IMR-90 (cell line): ENCODE measurements at regions not wholly inside any gene's neighbourhood (a gene's known extent, or its start where the extent isn't known, plus 50 kb on each side); places are given as distances from the start of the nearest gene placed in this dataset.
A peak's percentile ranks its signal among the peaks of the same experiment; 100 is the strongest.

Experiments used
- ATAC-seq: fragments of 200-7000 bp; cut with Tn5 transposase; 2 replicates; pipeline ENCODE4 v1.9.1; 2020; ENCODE audit warnings: low read depth, mild to moderate bottlenecking, moderate library complexity
- BruUV-seq: library from RNA; stranded (reverse); fragments of 400-500 nt; replicated peaks from 2 replicates; lab custom pipeline; 2021; lab: Mats Ljungman, UMichigan
- CTCF ChIA-PET: fragments of 300-600 bp; formaldehyde crosslinking; extraction: SDS; loops from one replicate; lab custom pipeline; 2021; ENCODE audit warnings: antibody characterized with exemption; lab: Yijun Ruan, JAX
- POLR2A ChIA-PET: fragments of 300-600 bp; sonication (Branson Sonifier 250); formaldehyde crosslinking; loops from one replicate; lab custom pipeline; 2022; ENCODE audit warnings: antibody characterized with exemption; ENCODE audit not compliant: unreplicated experiment; lab: Charles Lee
- DNase-seq: peaks from one replicate; pipeline ENCODE4 v3.0.0; 2013
- H2AFZ ChIP-seq: replicated peaks from 2 replicates; pipeline ENCODE3; 2013; ENCODE audit warnings: low read length, mild to moderate bottlenecking; ENCODE audit not compliant: poor library complexity
- H2AK5ac ChIP-seq: 2 replicates; pipeline ENCODE4 v1.6.1; 2013; ENCODE audit warnings: low read depth, low read length, inconsistent platforms
- H2AK9ac ChIP-seq: replicated peaks from 2 replicates; pipeline ENCODE3; 2013; ENCODE audit warnings: mild to moderate bottlenecking, low read depth, low read length, moderate library complexity; ENCODE audit not compliant: poor library complexity
- H2BK120ac ChIP-seq: 2 replicates; pipeline ENCODE4 v1.6.1; 2013; ENCODE audit warnings: low read depth, low read length, inconsistent platforms
- H2BK15ac ChIP-seq: 3 replicates; pipeline ENCODE4 v1.6.1; 2013; ENCODE audit warnings: low read depth, low read length, inconsistent platforms
- H2BK20ac ChIP-seq: 2 replicates; pipeline ENCODE4 v1.6.1; 2013; ENCODE audit warnings: low read depth, mild to moderate bottlenecking, inconsistent platforms, low read length, moderate library complexity
- H2BK5ac ChIP-seq: 2 replicates; pipeline ENCODE4 v1.6.1; 2013; ENCODE audit warnings: mild to moderate bottlenecking, low read depth, low read length, inconsistent platforms; ENCODE audit not compliant: poor library complexity, severe bottlenecking
- H3K14ac ChIP-seq: replicated peaks from 2 replicates; pipeline ENCODE4 v1.6.1; 2013; ENCODE audit warnings: low read depth, low read length, inconsistent platforms
- H3K18ac ChIP-seq: 2 replicates; pipeline ENCODE4 v1.6.1; 2013; ENCODE audit warnings: low read depth, low read length, control low read depth
- H3K23ac ChIP-seq: 2 replicates; pipeline ENCODE4 v1.6.1; 2013; ENCODE audit warnings: low read depth, low read length, inconsistent platforms
- H3K27ac ChIP-seq: 2 replicates; pipeline ENCODE4 v1.5.1; 2013; ENCODE audit warnings: mild to moderate bottlenecking, control low read depth, low read length; ENCODE audit not compliant: insufficient read depth
- H3K27me3 ChIP-seq: 2 replicates; pipeline ENCODE4 v1.6.1; 2013; ENCODE audit warnings: low read length; ENCODE audit not compliant: control insufficient read depth, insufficient read depth
- H3K36me3 ChIP-seq: 2 replicates; pipeline ENCODE4 v1.6.1; 2013; ENCODE audit warnings: low read length, mixed read lengths; ENCODE audit not compliant: control insufficient read depth, insufficient read depth
- H3K4ac ChIP-seq: 2 replicates; pipeline ENCODE4 v1.6.1; 2013; ENCODE audit warnings: low read depth, low read length, inconsistent platforms
- H3K4me1 ChIP-seq: 2 replicates; pipeline ENCODE4 v1.6.1; 2013; ENCODE audit warnings: low read length, mixed read lengths; ENCODE audit not compliant: control insufficient read depth, insufficient read depth
- H3K4me2 ChIP-seq: 2 replicates; pipeline ENCODE4 v1.6.1; 2013; ENCODE audit warnings: low read depth, mild to moderate bottlenecking, control low read depth, low read length, moderate library complexity
- H3K4me3 ChIP-seq: 2 replicates; pipeline ENCODE4 v1.5.1; 2013; ENCODE audit warnings: low read depth, mild to moderate bottlenecking, control low read depth, low read length, moderate library complexity; ENCODE audit not compliant: insufficient read depth
- H3K56ac ChIP-seq: 2 replicates; pipeline ENCODE4 v1.6.1; 2013; ENCODE audit warnings: low read length, inconsistent platforms; ENCODE audit not compliant: insufficient read depth; ENCODE audit errors: extremely low read depth
- H3K79me1 ChIP-seq, 2 experiments: 2 replicates each; pipeline ENCODE4 v1.6.1; 2013; ENCODE audit warnings: low read length in 2 of 2, inconsistent platforms in 1 of 2, low read depth in 1 of 2
- H3K9ac ChIP-seq: 2 replicates; pipeline ENCODE4 v1.6.1; 2013; ENCODE audit warnings: low read depth, low read length, control low read depth
- H3K9me1 ChIP-seq: 2 replicates; pipeline ENCODE4 v1.6.1; 2013; ENCODE audit warnings: low read length, inconsistent platforms; ENCODE audit not compliant: insufficient read depth
- H3K9me3 ChIP-seq: 2 replicates; pipeline ENCODE4 v1.6.1; 2013; ENCODE audit warnings: low read length; ENCODE audit not compliant: control insufficient read depth, insufficient read depth
- H4K20me1 ChIP-seq: 2 replicates; pipeline ENCODE4 v1.6.1; 2013; ENCODE audit warnings: low read length, inconsistent platforms; ENCODE audit not compliant: insufficient read depth
- H4K5ac ChIP-seq: 2 replicates; pipeline ENCODE4 v1.6.1; 2013; ENCODE audit warnings: mild to moderate bottlenecking, low read depth, low read length, control low read depth
- H4K8ac ChIP-seq, 2 experiments: 2 replicates each; pipeline ENCODE4 v1.6.1; 2013; ENCODE audit warnings: low read depth in 2 of 2, low read length in 2 of 2, control low read depth in 1 of 2, inconsistent platforms in 1 of 2
- H4K91ac ChIP-seq: 2 replicates; pipeline ENCODE4 v1.6.1; 2013; ENCODE audit warnings: low read depth, low read length, inconsistent platforms; ENCODE audit not compliant: insufficient read depth
- BHLHE40 ChIP-seq: fragments of 150-350 bp; IDR thresholded peaks from 2 replicates; pipeline ENCODE4 v1.6.1; 2016; ENCODE audit warnings: mild to moderate bottlenecking, low read depth, low read length
- CEBPB ChIP-seq: IDR thresholded peaks from 2 replicates; pipeline ENCODE4 v1.6.1; 2012; ENCODE audit warnings: low read depth, low read length, improper control_type of control experiment
- CHD1 ChIP-seq: IDR thresholded peaks from 2 replicates; pipeline ENCODE4 v1.6.1; 2012; ENCODE audit warnings: low read depth, low read length, improper control_type of control experiment
- FOS ChIP-seq: fragments of 150-350 bp; IDR thresholded peaks from 2 replicates; pipeline ENCODE4 v1.6.1; 2016; ENCODE audit warnings: low read depth, low read length
- MAFK ChIP-seq: IDR thresholded peaks from 2 replicates; pipeline ENCODE4 v1.6.1; 2012; ENCODE audit warnings: low read depth, low read length, improper control_type of control experiment
- MAZ ChIP-seq: IDR thresholded peaks from 2 replicates; pipeline ENCODE4 v1.6.1; 2012; ENCODE audit warnings: low read depth, mild to moderate bottlenecking, low read length, improper control_type of control experiment, moderate library complexity, borderline replicate concordance
- MXI1 ChIP-seq: IDR thresholded peaks from 2 replicates; pipeline ENCODE4 v1.6.1; 2012; ENCODE audit warnings: low read depth, mild to moderate bottlenecking, low read length, moderate library complexity, borderline replicate concordance
- NFE2L2 ChIP-seq: fragments of 150-350 bp; IDR thresholded peaks from 2 replicates; pipeline ENCODE4 v1.6.1; 2016; ENCODE audit warnings: low read depth, mild to moderate bottlenecking, low read length
- RAD21 ChIP-seq: IDR thresholded peaks from 2 replicates; pipeline ENCODE4 v1.6.1; 2012; ENCODE audit warnings: low read length, improper control_type of control experiment
- RCOR1 ChIP-seq: IDR thresholded peaks from 2 replicates; pipeline ENCODE4 v1.6.1; 2012; ENCODE audit warnings: mild to moderate bottlenecking, low read length, improper control_type of control experiment; ENCODE audit not compliant: insufficient replicate concordance
- RFX5 ChIP-seq: IDR thresholded peaks from 2 replicates; pipeline ENCODE4 v1.8.0; 2012; ENCODE audit warnings: low read depth, mild to moderate bottlenecking, low read length, moderate library complexity
- SMC3 ChIP-seq: fragments of 150-350 bp; IDR thresholded peaks from 2 replicates; pipeline ENCODE4 v1.6.1; 2016; ENCODE audit warnings: low read depth, mild to moderate bottlenecking, antibody characterized with exemption, low read length, moderate library complexity
- WGBS, 2 experiments: methylation state at CpG; one replicate each; pipeline versions ENCODE4 v1.1.5 to v1.1.7; 2013; ENCODE audit warnings: missing lambda C conversion rate in 2 of 2; ENCODE audit not compliant: insufficient read length in 1 of 2; ENCODE audit errors: extremely low coverage in 2 of 2; 5-methylcytosine and 5-hydroxymethylcytosine counted together
- dilution Hi-C: fragments of 300-500 bp; cut with HindIII; formaldehyde crosslinking; loops from one replicate; pipeline ENCODE4 v1.14.3; 2018; ENCODE audit warnings: low sequenced_read_pairs; ENCODE audit not compliant: unreplicated experiment
- in situ Hi-C: fragments of 300-500 bp; cut with MboI; formaldehyde crosslinking; loops from 3 replicates; pipeline ENCODE4 v1.14.3; 2019; ENCODE audit warnings: low sequenced_read_pairs, inconsistent platforms, mixed read lengths
- intact Hi-C: fragments of 100-400 bp; cut with micrococcal nuclease; formaldehyde crosslinking; loops from 2 replicates; pipeline ENCODE4 v1.10.0; 2022
- TF ChIP-seq, protein P1 (sequence below): fragments of 150-350 bp; IDR thresholded peaks from 2 replicates; pipeline ENCODE4 v1.6.1; 2017; ENCODE audit warnings: mild to moderate bottlenecking, antibody characterized with exemption, low read length, low read depth
- TF ChIP-seq, protein P2 (sequence below): conservative IDR thresholded peaks from 2 replicates; pipeline ENCODE4 v1.5.1; 2012; ENCODE audit warnings: mild to moderate bottlenecking, low read depth, low read length, improper control_type of control experiment
- TF ChIP-seq, protein P3 (sequence below): fragments of 150-350 bp; IDR thresholded peaks from 2 replicates; pipeline ENCODE4 v1.6.1; 2016; ENCODE audit warnings: low read depth, mild to moderate bottlenecking, low read length, moderate library complexity, borderline replicate concordance

DNA sequence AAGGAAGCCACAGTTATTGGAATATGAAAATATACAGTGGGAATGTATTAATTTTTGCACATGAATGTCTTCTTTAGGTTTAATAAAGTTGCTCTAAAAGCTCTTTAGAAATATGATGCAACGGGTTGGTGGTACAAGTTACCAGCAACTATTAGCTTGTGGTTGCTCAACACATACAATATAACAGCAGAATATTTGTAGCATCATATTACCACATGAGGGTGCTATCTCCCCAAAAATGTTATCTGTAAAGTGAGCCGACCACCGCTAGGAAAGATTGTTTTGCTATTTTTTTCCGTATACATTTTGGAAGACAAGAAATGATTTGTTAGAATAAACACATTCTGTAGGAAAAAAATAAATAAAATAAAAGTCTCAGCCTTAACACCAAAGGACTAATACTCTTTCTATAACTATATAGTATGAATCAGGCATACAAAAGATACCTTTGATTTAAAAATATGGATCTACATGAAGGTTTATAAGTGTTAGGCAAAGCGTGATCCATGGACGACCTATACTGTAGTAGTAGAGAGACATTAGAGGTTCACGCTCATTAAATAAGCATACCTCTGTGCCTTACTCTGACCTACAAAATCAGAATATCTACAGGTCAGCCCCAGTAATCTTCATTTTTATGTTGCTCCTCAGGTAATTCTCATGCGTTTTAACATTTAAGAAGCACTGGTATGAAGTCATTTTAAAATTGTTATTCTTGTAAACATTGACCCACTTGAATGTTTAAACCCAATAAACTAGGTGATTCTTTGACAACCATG is 1110.6 kb upstream of the ACVR2A start:
- Histone ChIP-seq H4K8ac (no peak overlapping the region), H3K27me3 (no peaks in the 10 kb centered on the region), H3K9me1 (no peaks in the 10 kb centered on the region), H3K4me2 (no peak overlapping the region), H2AK5ac (no peak overlapping the region), H4K20me1 (no peaks in the 10 kb centered on the region), H2BK15ac (no peak overlapping the region), H4K91ac (no peak overlapping the region), H2BK5ac (no peak overlapping the region), H3K14ac (no peak overlapping the region), H3K23ac (no peak overlapping the region), H3K36me3 (no peaks in the 10 kb centered on the region), H3K4ac (no peak overlapping the region), H4K5ac (no peak overlapping the region), H3K4me3 (no peak overlapping the region), H2AK9ac (no peak overlapping the region), H3K27ac (no peak overlapping the region), H3K9me3 (no peaks in the 10 kb centered on the region), H2BK20ac (no peak overlapping the region), H2AFZ (no peak overlapping the region), H3K56ac (no peak overlapping the region), H3K4me1 (no peaks in the 10 kb centered on the region), H3K9ac (no peak overlapping the region), H3K18ac (no peak overlapping the region), H3K79me1 (no peaks in the 10 kb centered on the region), H2BK120ac (no peak overlapping the region)
- ChIA-PET POLR2A (no interaction called here), CTCF (interaction anchor here (0.7 kb wide), 1 partner anchor 21 kb away, joined by 4 read pairs; no protein-coding TSS in a partner anchor)
- BruUV-seq: no TSS peak
- ATAC-seq (peak; percentile 83), DNase-seq (peak; percentile 41)
- dilution Hi-C loops: no loop called here
- in situ Hi-C loops: no loop called here
- intact Hi-C loops: loop anchor here (1.0 to 5.0 kb wide), 2 partner anchors 598 to 1177 kb away; no protein-coding TSS in a partner anchor
- WGBS, 2 experiments: no CpG with 5 or more reads among the region's 8 CpGs
- TF ChIP-seq NFE2L2 (no peak), MAFK (no peak), RAD21 (peak; percentile 51), MAZ (no peak), CEBPB (peak; percentile 90), FOS (no peak), SMC3 (peak; percentile 38; the same call in 1 of the 2 replicates), CHD1 (no peak), MXI1 (no peak), RCOR1 (no peak), RFX5 (no peak), BHLHE40 (no peak)
- TF ChIP-seq, protein P1, sequence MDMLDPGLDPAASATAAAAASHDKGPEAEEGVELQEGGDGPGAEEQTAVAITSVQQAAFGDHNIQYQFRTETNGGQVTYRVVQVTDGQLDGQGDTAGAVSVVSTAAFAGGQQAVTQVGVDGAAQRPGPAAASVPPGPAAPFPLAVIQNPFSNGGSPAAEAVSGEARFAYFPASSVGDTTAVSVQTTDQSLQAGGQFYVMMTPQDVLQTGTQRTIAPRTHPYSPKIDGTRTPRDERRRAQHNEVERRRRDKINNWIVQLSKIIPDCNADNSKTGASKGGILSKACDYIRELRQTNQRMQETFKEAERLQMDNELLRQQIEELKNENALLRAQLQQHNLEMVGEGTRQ: no peak
- TF ChIP-seq, protein P2, sequence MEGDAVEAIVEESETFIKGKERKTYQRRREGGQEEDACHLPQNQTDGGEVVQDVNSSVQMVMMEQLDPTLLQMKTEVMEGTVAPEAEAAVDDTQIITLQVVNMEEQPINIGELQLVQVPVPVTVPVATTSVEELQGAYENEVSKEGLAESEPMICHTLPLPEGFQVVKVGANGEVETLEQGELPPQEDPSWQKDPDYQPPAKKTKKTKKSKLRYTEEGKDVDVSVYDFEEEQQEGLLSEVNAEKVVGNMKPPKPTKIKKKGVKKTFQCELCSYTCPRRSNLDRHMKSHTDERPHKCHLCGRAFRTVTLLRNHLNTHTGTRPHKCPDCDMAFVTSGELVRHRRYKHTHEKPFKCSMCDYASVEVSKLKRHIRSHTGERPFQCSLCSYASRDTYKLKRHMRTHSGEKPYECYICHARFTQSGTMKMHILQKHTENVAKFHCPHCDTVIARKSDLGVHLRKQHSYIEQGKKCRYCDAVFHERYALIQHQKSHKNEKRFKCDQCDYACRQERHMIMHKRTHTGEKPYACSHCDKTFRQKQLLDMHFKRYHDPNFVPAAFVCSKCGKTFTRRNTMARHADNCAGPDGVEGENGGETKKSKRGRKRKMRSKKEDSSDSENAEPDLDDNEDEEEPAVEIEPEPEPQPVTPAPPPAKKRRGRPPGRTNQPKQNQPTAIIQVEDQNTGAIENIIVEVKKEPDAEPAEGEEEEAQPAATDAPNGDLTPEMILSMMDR: peak; percentile 46
- TF ChIP-seq, protein P3, sequence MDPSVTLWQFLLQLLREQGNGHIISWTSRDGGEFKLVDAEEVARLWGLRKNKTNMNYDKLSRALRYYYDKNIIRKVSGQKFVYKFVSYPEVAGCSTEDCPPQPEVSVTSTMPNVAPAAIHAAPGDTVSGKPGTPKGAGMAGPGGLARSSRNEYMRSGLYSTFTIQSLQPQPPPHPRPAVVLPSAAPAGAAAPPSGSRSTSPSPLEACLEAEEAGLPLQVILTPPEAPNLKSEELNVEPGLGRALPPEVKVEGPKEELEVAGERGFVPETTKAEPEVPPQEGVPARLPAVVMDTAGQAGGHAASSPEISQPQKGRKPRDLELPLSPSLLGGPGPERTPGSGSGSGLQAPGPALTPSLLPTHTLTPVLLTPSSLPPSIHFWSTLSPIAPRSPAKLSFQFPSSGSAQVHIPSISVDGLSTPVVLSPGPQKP: no peak
